GM12872 (cell line): ENCODE measurements at regions not wholly inside any gene's neighbourhood (a gene's known extent, or its start where the extent isn't known, plus 50 kb on each side); places are given as distances from the start of the nearest gene placed in this dataset.
A peak's percentile ranks its signal among the peaks of the same experiment; 100 is the strongest.

ENCODE experiments used
- CTCF ChIP-seq: IDR thresholded peaks from 3 replicates; pipeline ENCODE4 v1.5.1; 2011; ENCODE audit warnings: low read depth, mild to moderate bottlenecking, low read length, moderate library complexity; ENCODE audit not compliant: insufficient read depth

- no peak for TF ChIP-seq CTCF
Measured at GRCh38 chr7:35546691-35547429, 148.1 kb downstream of the HERPUD2 start.

GRCh38 chr7:35545831-35546230 is 149.1 kb downstream of the HERPUD2 start:
- no peak for TF ChIP-seq CTCF

- no peak for TF ChIP-seq CTCF
Measured at GRCh38 chr7:35544028-35544742, 150.8 kb downstream of the HERPUD2 start.

- TF ChIP-seq CTCF: peak; percentile 96
Measured at GRCh38 chr7:35537067-35538023, 157.6 kb downstream of the HERPUD2 start.

- TF ChIP-seq CTCF: no peak
Measured at GRCh38 chr7:35536396-35536826, 158.5 kb downstream of the HERPUD2 start.

- no peak for TF ChIP-seq CTCF
Measured at GRCh38 chr7:35533902-35534301, 161.0 kb downstream of the HERPUD2 start.
